GM18861 (cell line): ENCODE measurements at regions not wholly inside any gene's neighbourhood (a gene's known extent, or its start where the extent isn't known, plus 50 kb on each side); places are given as distances from the start of the nearest gene placed in this dataset.

ENCODE experiments used
- ATAC-seq: cut with Tn5 transposase; IDR thresholded peaks from one replicate; pipeline ENCODE4 v1.9.1; 2021; ENCODE audit not compliant: unreplicated experiment

GRCh38 chr20:50284811-50285375, 94.3 kb downstream of the CEBPB start:
- no peak for ATAC-seq

- no peak for ATAC-seq
Measured at GRCh38 chr20:50285376-50286173, 94.9 kb downstream of the CEBPB start.

GRCh38 chr20:50286174-50286511, 95.5 kb downstream of the CEBPB start:
- ATAC-seq, result no peak

GRCh38 chr20:50286609-50287008, 96.0 kb downstream of the CEBPB start:
- ATAC-seq, result no peak

- ATAC-seq, result no peak
Measured at GRCh38 chr20:50287512-50287911, 96.9 kb downstream of the CEBPB start.

- no peak for ATAC-seq
Measured at GRCh38 chr20:50288128-50288623, 97.5 kb downstream of the CEBPB start.

- no peak for ATAC-seq
Measured at GRCh38 chr20:50289581-50289980, 99.0 kb downstream of the CEBPB start.

GRCh38 chr20:50290112-50290511, 99.5 kb downstream of the CEBPB start:
- no peak for ATAC-seq

- no peak for ATAC-seq
Measured at GRCh38 chr20:50290808-50291207, 100.2 kb downstream of the CEBPB start.

- no peak for ATAC-seq
Measured at GRCh38 chr20:50291254-50292078, 100.8 kb downstream of the CEBPB start.

- no peak for ATAC-seq
Measured at GRCh38 chr20:50292079-50292590, 101.5 kb downstream of the CEBPB start.

GRCh38 chr20:50292591-50293283, 102.1 kb downstream of the CEBPB start:
- no peak for ATAC-seq

GRCh38 chr20:50293284-50294139, 102.9 kb downstream of the CEBPB start:
- ATAC-seq, result no peak

- no peak for ATAC-seq
Measured at GRCh38 chr20:50294164-50295088, 103.8 kb downstream of the CEBPB start.

GRCh38 chr20:50295345-50295744, 104.7 kb downstream of the CEBPB start:
- ATAC-seq, result no peak

- ATAC-seq, result no peak
Measured at GRCh38 chr20:50295762-50296449, 105.3 kb downstream of the CEBPB start.

- ATAC-seq, result no peak
Measured at GRCh38 chr20:50296450-50297375, 106.1 kb downstream of the CEBPB start.
